ENCODE measurements at regions not wholly inside any gene's neighbourhood (a gene's known extent, or its start where the extent isn't known, plus 50 kb on each side); places are given as distances from the start of the nearest gene placed in this dataset.

DNA sequence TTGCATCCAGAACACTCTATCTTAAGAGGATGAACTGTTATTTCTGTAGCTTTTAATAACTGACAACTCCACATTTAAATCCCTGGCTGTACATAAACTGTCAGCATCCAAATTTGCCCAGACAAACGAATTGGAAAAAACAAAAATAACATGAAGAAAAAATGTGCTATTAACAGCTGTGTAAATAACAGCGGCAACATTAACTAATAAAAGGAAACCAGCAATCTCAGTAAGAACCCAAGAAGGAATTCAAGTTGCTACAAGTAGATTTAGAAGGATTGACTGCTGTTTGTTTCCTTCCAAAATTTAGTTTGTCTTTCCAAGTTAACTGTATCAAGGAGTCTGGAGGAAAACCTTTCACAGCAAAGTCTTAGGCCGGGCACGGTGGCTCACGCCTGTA is 550.6 kb upstream of the MDFIC2 start:
- CTCF ChIA-PET = no interaction called here
- POLR2A ChIA-PET = no interaction called here
- no TSS peak for BruUV-seq (replicated peaks)
- Mint-ChIP-seq H3K4me3 (ENCODE audit: unreplicated experiment) (no peak overlapping the region), H3K27me3 (ENCODE audit: insufficient read depth, unreplicated experiment) (no peaks in the 10 kb centered on the region), H3K4me1 (ENCODE audit: insufficient read depth, unreplicated experiment) (no peaks in the 10 kb centered on the region), H3K36me3 (ENCODE audit: insufficient read depth, unreplicated experiment) (no peaks in the 10 kb centered on the region), H3K9me3 (ENCODE audit: unreplicated experiment) (no peaks in the 10 kb centered on the region), H3K27ac (ENCODE audit: low read depth, unreplicated experiment) (no peak overlapping the region)
- no peak for DNase-seq (ENCODE audit: unreplicated experiment)
- intact Hi-C loops (cut with micrococcal nuclease) = no loop called here
- TF ChIP-seq, protein P1, sequence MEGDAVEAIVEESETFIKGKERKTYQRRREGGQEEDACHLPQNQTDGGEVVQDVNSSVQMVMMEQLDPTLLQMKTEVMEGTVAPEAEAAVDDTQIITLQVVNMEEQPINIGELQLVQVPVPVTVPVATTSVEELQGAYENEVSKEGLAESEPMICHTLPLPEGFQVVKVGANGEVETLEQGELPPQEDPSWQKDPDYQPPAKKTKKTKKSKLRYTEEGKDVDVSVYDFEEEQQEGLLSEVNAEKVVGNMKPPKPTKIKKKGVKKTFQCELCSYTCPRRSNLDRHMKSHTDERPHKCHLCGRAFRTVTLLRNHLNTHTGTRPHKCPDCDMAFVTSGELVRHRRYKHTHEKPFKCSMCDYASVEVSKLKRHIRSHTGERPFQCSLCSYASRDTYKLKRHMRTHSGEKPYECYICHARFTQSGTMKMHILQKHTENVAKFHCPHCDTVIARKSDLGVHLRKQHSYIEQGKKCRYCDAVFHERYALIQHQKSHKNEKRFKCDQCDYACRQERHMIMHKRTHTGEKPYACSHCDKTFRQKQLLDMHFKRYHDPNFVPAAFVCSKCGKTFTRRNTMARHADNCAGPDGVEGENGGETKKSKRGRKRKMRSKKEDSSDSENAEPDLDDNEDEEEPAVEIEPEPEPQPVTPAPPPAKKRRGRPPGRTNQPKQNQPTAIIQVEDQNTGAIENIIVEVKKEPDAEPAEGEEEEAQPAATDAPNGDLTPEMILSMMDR (IDR thresholded peaks at IDR 0.05; ENCODE audit: unreplicated experiment) = no peak

DNA sequence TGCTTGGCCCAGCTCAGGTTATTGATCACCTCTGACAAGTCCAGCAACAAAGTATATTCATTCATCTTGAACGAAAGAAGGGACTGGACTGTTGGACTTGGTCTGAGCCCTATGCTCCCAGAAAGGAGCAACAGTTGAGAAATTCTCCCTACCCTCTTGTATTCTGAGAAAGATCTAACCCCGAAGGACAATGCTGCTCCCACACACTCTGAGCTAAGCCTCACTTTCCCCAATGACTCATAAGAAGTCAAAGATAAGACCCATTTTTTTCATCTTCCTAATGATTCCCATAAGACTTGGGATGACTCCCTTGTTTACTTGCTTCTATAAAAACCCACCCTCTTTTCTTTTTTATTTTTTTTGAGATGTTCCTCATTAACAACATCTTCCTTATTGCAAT is 549.4 kb upstream of the MDFIC2 start:
- Mint-ChIP-seq H3K4me3 (ENCODE audit: unreplicated experiment) (no peak overlapping the region), H3K27ac (ENCODE audit: low read depth, unreplicated experiment) (no peak overlapping the region), H3K27me3 (ENCODE audit: insufficient read depth, unreplicated experiment) (no peaks in the 10 kb centered on the region), H3K9me3 (ENCODE audit: unreplicated experiment) (no peaks in the 10 kb centered on the region), H3K4me1 (ENCODE audit: insufficient read depth, unreplicated experiment) (peaks cover under 1% of the 10 kb centered on the region), H3K36me3 (ENCODE audit: insufficient read depth, unreplicated experiment) (no peaks in the 10 kb centered on the region)
- intact Hi-C loops (cut with micrococcal nuclease) = no loop called here
- TF ChIP-seq, protein P1 (IDR thresholded peaks at IDR 0.05; ENCODE audit: unreplicated experiment) = no peak
- ChIA-PET CTCF (interaction anchor here (0.7 kb wide), 1 partner anchor 669 kb away, joined by 3 read pairs; no protein-coding TSS in a partner anchor), POLR2A (no interaction called here)
- peak; percentile 24 for DNase-seq (ENCODE audit: unreplicated experiment)
- BruUV-seq (replicated peaks) = no TSS peak

DNA sequence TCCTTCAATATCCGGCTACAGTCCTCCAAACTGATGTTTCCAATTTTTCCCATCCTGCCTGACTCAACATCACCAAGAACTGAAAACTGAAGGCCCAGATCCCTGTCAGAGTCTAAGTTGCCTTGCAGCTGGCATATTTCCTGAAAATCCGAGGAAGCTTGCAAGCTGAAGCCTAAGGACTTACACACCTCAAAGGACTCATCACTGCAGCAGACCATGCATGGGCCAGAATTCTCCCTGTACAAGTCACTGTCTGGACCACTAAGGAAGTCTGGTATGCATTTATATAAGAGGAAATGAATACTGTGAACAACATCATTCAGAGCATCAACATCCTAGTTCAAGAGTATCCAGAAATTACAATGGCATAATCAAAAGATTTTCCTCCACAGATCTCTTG is 548.8 kb upstream of the MDFIC2 start:
- Mint-ChIP-seq H3K27me3 (ENCODE audit: insufficient read depth, unreplicated experiment) (no peaks in the 10 kb centered on the region), H3K27ac (ENCODE audit: low read depth, unreplicated experiment) (no peak overlapping the region), H3K4me1 (ENCODE audit: insufficient read depth, unreplicated experiment) (peaks cover 7% of the 10 kb centered on the region), H3K4me3 (ENCODE audit: unreplicated experiment) (no peak overlapping the region), H3K9me3 (ENCODE audit: unreplicated experiment) (no peaks in the 10 kb centered on the region), H3K36me3 (ENCODE audit: insufficient read depth, unreplicated experiment) (no peaks in the 10 kb centered on the region)
- ChIA-PET CTCF (interaction anchor here (0.7 kb wide), 2 partner anchors 670 to 771 kb away, joined by 3 read pairs; no protein-coding TSS in a partner anchor), POLR2A (no interaction called here)
- no TSS peak for BruUV-seq (replicated peaks)
- TF ChIP-seq, protein P1 (IDR thresholded peaks at IDR 0.05; ENCODE audit: unreplicated experiment) = no peak
- DNase-seq (ENCODE audit: unreplicated experiment) = no peak
- intact Hi-C loops (cut with micrococcal nuclease) = no loop called here

DNA sequence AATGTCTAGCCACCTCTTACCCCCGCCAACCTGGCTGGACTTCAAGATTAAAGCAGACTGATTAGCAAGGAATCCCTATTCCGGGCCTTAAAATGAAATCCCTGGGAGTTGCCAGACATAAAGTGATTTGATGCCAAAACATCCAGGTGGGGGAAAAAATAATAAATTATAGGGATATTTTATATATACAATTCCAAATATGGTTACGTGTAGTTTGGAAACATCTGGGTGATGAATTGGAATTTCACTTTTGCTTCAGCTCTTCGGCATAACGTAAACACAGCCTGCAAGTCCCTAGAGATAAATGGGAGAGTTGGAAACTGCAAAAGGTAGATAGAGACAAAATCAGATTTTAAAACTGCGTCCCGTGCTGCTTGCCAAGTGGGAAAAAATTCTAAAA is 545.5 kb upstream of the MDFIC2 start:
- POLR2A ChIA-PET = interaction anchor here (0.6 to 0.7 kb wide), 2 partner anchors 104 to 485 kb away, joined by 3 read pairs; no protein-coding TSS in a partner anchor
- Mint-ChIP-seq H3K4me3 (ENCODE audit: unreplicated experiment) (no peak overlapping the region), H3K9me3 (ENCODE audit: unreplicated experiment) (no peaks in the 10 kb centered on the region), H3K36me3 (ENCODE audit: insufficient read depth, unreplicated experiment) (no peaks in the 10 kb centered on the region), H3K27ac (ENCODE audit: low read depth, unreplicated experiment) (no peak overlapping the region), H3K4me1 (ENCODE audit: insufficient read depth, unreplicated experiment) (peaks cover 16% of the 10 kb centered on the region), H3K27me3 (ENCODE audit: insufficient read depth, unreplicated experiment) (no peaks in the 10 kb centered on the region)
- TF ChIP-seq, protein P1 (IDR thresholded peaks at IDR 0.05; ENCODE audit: unreplicated experiment) = no peak
- intact Hi-C loops (cut with micrococcal nuclease) = loop anchor here (5.0 kb wide), 1 partner anchor 209 kb away; no protein-coding TSS in a partner anchor
- CTCF ChIA-PET = interaction anchor here (0.5 kb wide), 1 partner anchor 137 kb away, joined by 3 read pairs; no protein-coding TSS in a partner anchor
- no TSS peak for BruUV-seq (replicated peaks)
- no peak for DNase-seq (ENCODE audit: unreplicated experiment)
